ENCODE measurements at regions not wholly inside any gene's neighbourhood (a gene's known extent, or its start where the extent isn't known, plus 50 kb on each side); places are given as distances from the start of the nearest gene placed in this dataset.

DNA sequence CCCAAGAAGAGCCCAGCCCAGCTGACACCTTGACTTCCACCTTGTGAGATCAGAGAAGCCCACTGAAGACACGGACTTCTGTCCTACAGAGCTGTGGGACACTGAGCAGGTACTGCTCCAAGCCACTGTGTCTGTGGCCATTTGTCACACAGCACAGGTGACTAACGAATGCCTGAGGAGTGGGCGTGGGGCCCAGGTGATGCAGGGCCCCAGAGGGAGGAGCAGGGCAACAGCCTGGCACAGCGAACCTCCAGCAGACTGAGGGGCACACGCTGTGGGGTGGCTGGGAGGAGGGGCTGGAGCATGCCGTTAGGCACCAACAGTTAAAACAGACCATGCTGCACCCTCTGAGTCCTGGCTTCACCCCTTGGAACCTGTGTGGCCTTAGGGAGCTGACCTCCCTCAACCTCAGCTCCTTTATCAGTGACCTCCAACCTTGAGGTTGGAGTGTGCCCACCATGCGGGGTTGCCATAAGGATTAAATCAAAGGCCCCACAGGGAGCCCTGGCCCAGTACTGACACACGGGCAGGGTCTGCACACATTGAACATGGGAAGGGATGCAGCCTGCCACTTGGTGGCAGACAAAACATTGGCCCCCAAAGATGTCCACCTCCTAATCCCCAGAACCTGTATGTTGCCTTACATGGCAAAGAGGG is 119.9 kb upstream of the CST7 start:
- TF ChIP-seq EGR2 (tag by site-specific recombination; IDR thresholded peaks at IDR 0.05; ENCODE audit: low read depth) (no peak), ZSCAN30 (tag by site-specific recombination; IDR thresholded peaks at IDR 0.05) (no peak), ZNF132 (tag by site-specific recombination; IDR thresholded peaks at IDR 0.05; ENCODE audit: borderline replicate concordance) (no peak), ZBTB48 (tag by site-specific recombination; IDR thresholded peaks at IDR 0.05) (no peak), GLI4 (tag by site-specific recombination; IDR thresholded peaks at IDR 0.05) (no peak), ZNF311 (tag by site-specific recombination; IDR thresholded peaks at IDR 0.05; ENCODE audit: borderline replicate concordance) (no peak), ZNF175 (tag by site-specific recombination; IDR thresholded peaks at IDR 0.05) (no peak), ZNF146 (tag by site-specific recombination; IDR thresholded peaks at IDR 0.05) (no peak)
- TF ChIP-seq, protein P1, sequence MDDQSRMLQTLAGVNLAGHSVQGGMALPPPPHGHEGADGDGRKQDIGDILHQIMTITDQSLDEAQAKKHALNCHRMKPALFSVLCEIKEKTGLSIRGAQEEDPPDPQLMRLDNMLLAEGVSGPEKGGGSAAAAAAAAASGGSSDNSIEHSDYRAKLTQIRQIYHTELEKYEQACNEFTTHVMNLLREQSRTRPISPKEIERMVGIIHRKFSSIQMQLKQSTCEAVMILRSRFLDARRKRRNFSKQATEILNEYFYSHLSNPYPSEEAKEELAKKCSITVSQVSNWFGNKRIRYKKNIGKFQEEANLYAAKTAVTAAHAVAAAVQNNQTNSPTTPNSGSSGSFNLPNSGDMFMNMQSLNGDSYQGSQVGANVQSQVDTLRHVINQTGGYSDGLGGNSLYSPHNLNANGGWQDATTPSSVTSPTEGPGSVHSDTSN (CRISPR knock-in tag; IDR thresholded peaks at IDR 0.05) = no peak
- TF ChIP-seq, protein P2, sequence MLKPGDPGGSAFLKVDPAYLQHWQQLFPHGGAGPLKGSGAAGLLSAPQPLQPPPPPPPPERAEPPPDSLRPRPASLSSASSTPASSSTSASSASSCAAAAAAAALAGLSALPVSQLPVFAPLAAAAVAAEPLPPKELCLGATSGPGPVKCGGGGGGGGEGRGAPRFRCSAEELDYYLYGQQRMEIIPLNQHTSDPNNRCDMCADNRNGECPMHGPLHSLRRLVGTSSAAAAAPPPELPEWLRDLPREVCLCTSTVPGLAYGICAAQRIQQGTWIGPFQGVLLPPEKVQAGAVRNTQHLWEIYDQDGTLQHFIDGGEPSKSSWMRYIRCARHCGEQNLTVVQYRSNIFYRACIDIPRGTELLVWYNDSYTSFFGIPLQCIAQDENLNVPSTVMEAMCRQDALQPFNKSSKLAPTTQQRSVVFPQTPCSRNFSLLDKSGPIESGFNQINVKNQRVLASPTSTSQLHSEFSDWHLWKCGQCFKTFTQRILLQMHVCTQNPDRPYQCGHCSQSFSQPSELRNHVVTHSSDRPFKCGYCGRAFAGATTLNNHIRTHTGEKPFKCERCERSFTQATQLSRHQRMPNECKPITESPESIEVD (tag by site-specific recombination; IDR thresholded peaks at IDR 0.05) = no peak
- TF ChIP-seq, protein P3, sequence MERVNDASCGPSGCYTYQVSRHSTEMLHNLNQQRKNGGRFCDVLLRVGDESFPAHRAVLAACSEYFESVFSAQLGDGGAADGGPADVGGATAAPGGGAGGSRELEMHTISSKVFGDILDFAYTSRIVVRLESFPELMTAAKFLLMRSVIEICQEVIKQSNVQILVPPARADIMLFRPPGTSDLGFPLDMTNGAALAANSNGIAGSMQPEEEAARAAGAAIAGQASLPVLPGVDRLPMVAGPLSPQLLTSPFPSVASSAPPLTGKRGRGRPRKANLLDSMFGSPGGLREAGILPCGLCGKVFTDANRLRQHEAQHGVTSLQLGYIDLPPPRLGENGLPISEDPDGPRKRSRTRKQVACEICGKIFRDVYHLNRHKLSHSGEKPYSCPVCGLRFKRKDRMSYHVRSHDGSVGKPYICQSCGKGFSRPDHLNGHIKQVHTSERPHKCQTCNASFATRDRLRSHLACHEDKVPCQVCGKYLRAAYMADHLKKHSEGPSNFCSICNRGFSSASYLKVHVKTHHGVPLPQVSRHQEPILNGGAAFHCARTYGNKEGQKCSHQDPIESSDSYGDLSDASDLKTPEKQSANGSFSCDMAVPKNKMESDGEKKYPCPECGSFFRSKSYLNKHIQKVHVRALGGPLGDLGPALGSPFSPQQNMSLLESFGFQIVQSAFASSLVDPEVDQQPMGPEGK (tag by site-specific recombination; IDR thresholded peaks at IDR 0.05) = no peak
- TF ChIP-seq, protein P4, sequence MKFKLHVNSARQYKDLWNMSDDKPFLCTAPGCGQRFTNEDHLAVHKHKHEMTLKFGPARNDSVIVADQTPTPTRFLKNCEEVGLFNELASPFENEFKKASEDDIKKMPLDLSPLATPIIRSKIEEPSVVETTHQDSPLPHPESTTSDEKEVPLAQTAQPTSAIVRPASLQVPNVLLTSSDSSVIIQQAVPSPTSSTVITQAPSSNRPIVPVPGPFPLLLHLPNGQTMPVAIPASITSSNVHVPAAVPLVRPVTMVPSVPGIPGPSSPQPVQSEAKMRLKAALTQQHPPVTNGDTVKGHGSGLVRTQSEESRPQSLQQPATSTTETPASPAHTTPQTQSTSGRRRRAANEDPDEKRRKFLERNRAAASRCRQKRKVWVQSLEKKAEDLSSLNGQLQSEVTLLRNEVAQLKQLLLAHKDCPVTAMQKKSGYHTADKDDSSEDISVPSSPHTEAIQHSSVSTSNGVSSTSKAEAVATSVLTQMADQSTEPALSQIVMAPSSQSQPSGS (tag by site-specific recombination; IDR thresholded peaks at IDR 0.05; ENCODE audit: low read depth) = no peak
- TF ChIP-seq, protein P5, sequence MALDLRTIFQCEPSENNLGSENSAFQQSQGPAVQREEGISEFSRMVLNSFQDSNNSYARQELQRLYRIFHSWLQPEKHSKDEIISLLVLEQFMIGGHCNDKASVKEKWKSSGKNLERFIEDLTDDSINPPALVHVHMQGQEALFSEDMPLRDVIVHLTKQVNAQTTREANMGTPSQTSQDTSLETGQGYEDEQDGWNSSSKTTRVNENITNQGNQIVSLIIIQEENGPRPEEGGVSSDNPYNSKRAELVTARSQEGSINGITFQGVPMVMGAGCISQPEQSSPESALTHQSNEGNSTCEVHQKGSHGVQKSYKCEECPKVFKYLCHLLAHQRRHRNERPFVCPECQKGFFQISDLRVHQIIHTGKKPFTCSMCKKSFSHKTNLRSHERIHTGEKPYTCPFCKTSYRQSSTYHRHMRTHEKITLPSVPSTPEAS (tag by site-specific recombination; IDR thresholded peaks at IDR 0.05) = no peak
- ChIA-PET CTCF (no interaction called here), POLR2A (no interaction called here)
- no peaks in the 10 kb centered on the region for H3K36me3 ChIP-seq (ENCODE audit: control insufficient read depth in 2 of 2, insufficient read depth in 1 of 2, low read length in 2 of 2)
- H3K27ac ChIP-seq (ENCODE audit: extremely low read depth, low read depth, low read length) = no peak overlapping the region
- no peak overlapping the region for H3K4me3 ChIP-seq (ENCODE audit: low read depth, low read length)
- H3K4me1 ChIP-seq (ENCODE audit: control insufficient read depth, insufficient read depth, low read length) = no peaks in the 10 kb centered on the region
- H3K9me3 ChIP-seq (ENCODE audit: control insufficient read depth, insufficient read depth, low read depth, low read length) = no peaks in the 10 kb centered on the region

DNA sequence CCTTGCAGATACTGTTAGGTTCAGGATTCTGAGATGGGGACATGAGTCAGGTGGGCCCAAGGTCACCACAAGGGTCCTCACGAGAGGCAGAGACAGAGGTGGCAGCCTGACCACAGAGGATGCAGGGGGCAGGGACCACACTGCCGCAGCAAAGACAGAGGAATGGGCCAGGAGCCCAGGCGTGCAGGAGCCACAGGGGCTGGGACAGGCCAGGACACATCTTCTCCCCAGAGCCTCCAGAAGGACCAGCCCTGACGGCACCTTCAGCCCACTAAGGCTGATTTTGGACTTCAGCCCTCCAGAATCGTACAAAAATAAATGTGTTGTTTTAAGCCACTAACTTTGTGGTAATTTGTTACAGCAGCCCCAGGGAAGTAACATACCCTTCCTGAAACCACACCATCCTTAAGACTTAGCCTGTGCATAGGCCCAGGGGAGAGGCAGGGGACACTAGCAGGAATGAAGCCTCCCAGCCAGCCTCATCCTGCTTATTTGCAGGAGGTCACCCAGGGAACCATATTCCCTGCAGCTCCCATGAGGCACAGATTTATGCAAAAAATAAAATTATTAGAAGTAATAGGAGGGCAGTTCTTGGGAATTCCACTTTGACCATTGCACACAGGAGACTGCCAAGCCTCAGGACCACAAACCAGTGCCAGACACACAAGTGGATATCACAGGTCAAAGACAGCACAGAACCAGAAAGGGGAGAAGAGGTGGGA is 119.3 kb upstream of the CST7 start:
- no peak overlapping the region for H3K27ac ChIP-seq (ENCODE audit: extremely low read depth, low read depth, low read length)
- POLR2A ChIA-PET = no interaction called here
- TF ChIP-seq, protein P6, sequence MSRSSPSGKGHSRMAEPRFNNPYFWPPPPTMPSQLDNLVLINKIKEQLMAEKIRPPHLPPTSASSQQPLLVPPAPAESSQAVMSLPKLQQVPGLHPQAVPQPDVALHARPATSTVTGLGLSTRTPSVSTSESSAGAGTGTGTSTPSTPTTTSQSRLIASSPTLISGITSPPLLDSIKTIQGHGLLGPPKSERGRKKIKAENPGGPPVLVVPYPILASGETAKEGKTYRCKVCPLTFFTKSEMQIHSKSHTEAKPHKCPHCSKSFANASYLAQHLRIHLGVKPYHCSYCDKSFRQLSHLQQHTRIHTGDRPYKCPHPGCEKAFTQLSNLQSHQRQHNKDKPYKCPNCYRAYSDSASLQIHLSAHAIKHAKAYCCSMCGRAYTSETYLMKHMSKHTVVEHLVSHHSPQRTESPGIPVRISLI (tag by site-specific recombination; IDR thresholded peaks at IDR 0.05) = no peak
- TF ChIP-seq, protein P7, sequence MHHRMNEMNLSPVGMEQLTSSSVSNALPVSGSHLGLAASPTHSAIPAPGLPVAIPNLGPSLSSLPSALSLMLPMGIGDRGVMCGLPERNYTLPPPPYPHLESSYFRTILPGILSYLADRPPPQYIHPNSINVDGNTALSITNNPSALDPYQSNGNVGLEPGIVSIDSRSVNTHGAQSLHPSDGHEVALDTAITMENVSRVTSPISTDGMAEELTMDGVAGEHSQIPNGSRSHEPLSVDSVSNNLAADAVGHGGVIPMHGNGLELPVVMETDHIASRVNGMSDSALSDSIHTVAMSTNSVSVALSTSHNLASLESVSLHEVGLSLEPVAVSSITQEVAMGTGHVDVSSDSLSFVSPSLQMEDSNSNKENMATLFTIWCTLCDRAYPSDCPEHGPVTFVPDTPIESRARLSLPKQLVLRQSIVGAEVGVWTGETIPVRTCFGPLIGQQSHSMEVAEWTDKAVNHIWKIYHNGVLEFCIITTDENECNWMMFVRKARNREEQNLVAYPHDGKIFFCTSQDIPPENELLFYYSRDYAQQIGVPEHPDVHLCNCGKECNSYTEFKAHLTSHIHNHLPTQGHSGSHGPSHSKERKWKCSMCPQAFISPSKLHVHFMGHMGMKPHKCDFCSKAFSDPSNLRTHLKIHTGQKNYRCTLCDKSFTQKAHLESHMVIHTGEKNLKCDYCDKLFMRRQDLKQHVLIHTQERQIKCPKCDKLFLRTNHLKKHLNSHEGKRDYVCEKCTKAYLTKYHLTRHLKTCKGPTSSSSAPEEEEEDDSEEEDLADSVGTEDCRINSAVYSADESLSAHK (tag by site-specific recombination; IDR thresholded peaks at IDR 0.05) = no peak
- no peak for TF ChIP-seq ZNF335 (tag by site-specific recombination; conservative IDR thresholded peaks at IDR 0.05)
- TF ChIP-seq, protein P5 (tag by site-specific recombination; IDR thresholded peaks at IDR 0.05) = no peak
- no peak for TF ChIP-seq ZBTB17 (tag by site-specific recombination; IDR thresholded peaks at IDR 0.05)
- no peak for TF ChIP-seq ZNF624 (tag by site-specific recombination; IDR thresholded peaks at IDR 0.05)
- TF ChIP-seq ZNF626 (tag by site-specific recombination; IDR thresholded peaks at IDR 0.05) = no peak
- no peak for TF ChIP-seq ZNF747 (tag by site-specific recombination; IDR thresholded peaks at IDR 0.05)

More for the DNA sequence above, 119.3 kb upstream of the CST7 start:
- Histone ChIP-seq H3K36me3 (ENCODE audit: control insufficient read depth in 2 of 2, insufficient read depth in 1 of 2, low read length in 2 of 2) (no peaks in the 10 kb centered on the region), H3K4me3 (ENCODE audit: low read depth, low read length) (no peak overlapping the region), H3K4me1 (ENCODE audit: control insufficient read depth, insufficient read depth, low read length) (no peaks in the 10 kb centered on the region), H3K9me3 (ENCODE audit: control insufficient read depth, insufficient read depth, low read depth, low read length) (no peaks in the 10 kb centered on the region)
- CTCF ChIA-PET = no interaction called here
